ENCODE measurements at regions not wholly inside any gene's neighbourhood (a gene's known extent, or its start where the extent isn't known, plus 50 kb on each side); places are given as distances from the start of the nearest gene placed in this dataset.

DNA sequence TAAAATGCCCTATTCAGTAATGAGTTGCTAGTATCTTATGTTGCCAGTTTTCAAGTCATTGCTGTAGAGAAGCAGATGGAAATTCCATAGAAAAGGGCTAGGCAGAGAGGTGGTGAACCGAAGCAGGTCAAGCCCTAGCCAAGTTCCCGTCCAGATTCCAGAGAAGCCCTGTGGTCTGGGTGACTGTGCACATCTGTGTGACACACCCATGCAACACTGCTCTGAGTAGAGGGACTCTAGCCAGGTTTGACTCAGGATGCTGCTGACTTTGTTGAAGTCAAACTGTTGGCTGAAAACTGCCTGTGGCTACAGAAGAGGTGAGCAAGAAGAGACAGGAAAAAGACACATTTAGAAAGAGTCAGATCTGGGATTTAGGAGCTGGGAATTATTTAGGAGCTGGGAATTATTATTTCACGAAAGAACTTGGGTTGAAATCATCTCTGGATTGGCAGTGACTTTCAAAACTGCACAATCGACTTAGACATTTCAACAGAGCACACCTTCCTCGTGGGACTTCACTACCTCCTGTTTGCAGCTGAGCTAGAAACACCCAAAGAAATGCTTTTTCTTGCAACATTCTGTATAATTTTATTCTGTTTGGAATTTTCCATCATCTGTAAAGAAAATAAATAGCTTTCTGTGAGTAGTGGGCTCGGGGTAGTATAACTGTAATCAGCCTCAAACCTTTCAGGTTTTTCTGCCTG is 149.1 kb upstream of the PRKCQ start:
- Histone ChIP-seq H3K27me3 (ENCODE audit: insufficient read depth, low read length) (no peaks in the 10 kb centered on the region), H3K27ac (ENCODE audit: insufficient read length, low read depth, low read length) (no peak overlapping the region), H2BK15ac (ENCODE audit: low read depth, low read length) (no peak overlapping the region), H3K79me1 (ENCODE audit: insufficient read depth, low read depth, low read length, poor library complexity, severe bottlenecking) (no peaks in the 10 kb centered on the region), H2AK5ac (ENCODE audit: insufficient read length, low read length) (no peak overlapping the region), H2BK20ac (ENCODE audit: low read depth, low read length, poor library complexity, severe bottlenecking) (no peak overlapping the region), H3K18ac (ENCODE audit: insufficient read length, low read depth, low read length) (no peak overlapping the region), H3K9me3 (ENCODE audit: control insufficient read depth, low read depth, low read length) (no peaks in the 10 kb centered on the region), H2AFZ (ENCODE audit: low read length) (no peak overlapping the region), H2BK5ac (ENCODE audit: insufficient read length, low read length) (no peak overlapping the region), H3T11ph (ENCODE audit: low read length) (no peak overlapping the region), H3K4me2 (ENCODE audit: insufficient read depth, insufficient read length, low read length) (no peak overlapping the region), H2BK12ac (ENCODE audit: insufficient read length, low read depth, low read length) (no peak overlapping the region), H3K4me1 (ENCODE audit: insufficient read depth, low read length) (no peaks in the 10 kb centered on the region), H4K20me1 (ENCODE audit: control insufficient read depth, insufficient read depth, insufficient read length) (no peaks in the 10 kb centered on the region), H3K56ac (ENCODE audit: insufficient read length, low read depth, low read length) (no peak overlapping the region), H3K23ac (ENCODE audit: insufficient read length, low read depth, low read length) (no peak overlapping the region), H2BK120ac (ENCODE audit: low read depth, low read length, poor library complexity, severe bottlenecking) (no peak overlapping the region), H4K8ac (replicated peaks; ENCODE audit: insufficient read length, low read depth, low read length) (no peak overlapping the region), H3K23me2 (ENCODE audit: insufficient read length, low read depth, low read length, poor library complexity, severe bottlenecking) (no peaks in the 10 kb centered on the region), H3K79me2 (ENCODE audit: insufficient read depth, low read length) (no peaks in the 10 kb centered on the region), H4K91ac (ENCODE audit: insufficient read length, low read depth, low read length) (no peak overlapping the region), H3K4ac (ENCODE audit: low read depth, low read length) (no peak overlapping the region), H3K9ac (ENCODE audit: extremely low read depth, insufficient read length, low read length) (no peak overlapping the region), H4K5ac (ENCODE audit: insufficient read length, low read depth, low read length) (no peak overlapping the region), H3K14ac (ENCODE audit: insufficient read depth, low read length) (no peak overlapping the region)
- H3K36me3 Mint-ChIP-seq (ENCODE audit: insufficient read depth in 1 of 3, low read depth in 3 of 3) = 0 out of 7 replicates have a peak, but pooled peaks cover 0 to 2% (median 0%) of the 10 kb centered on the region in 3 experiments
- no CpG with 5 or more reads among the region's 6 CpGs for WGBS (ENCODE audit: extremely low coverage, insufficient read length, low lambda C conversion rate)
- H3K27me3 Mint-ChIP-seq (ENCODE audit: low read depth) = peaks cover 4% of the 10 kb centered on the region
- no peak for TF ChIP-seq CTCF (conservative IDR thresholded peaks at IDR 0.05)
- no peak overlapping the region for H3K4me3 Mint-ChIP-seq
- no peaks in the 10 kb centered on the region; a peak in 1 of 5 replicates for H3K9me3 Mint-ChIP-seq
- H3K4me1 Mint-ChIP-seq = peaks cover 4 to 10% of the 10 kb centered on the region in 2 experiments; a peak in 3 of 4 replicates
- DNase-seq = no peak
- H3K27ac Mint-ChIP-seq = no peak overlapping the region

All from H9 (cell line).